IPS-18a (cell line): ENCODE measurements at regions not wholly inside any gene's neighbourhood (a gene's known extent, or its start where the extent isn't known, plus 50 kb on each side); places are given as distances from the start of the nearest gene placed in this dataset.
"Not testable (repeated sequence)": the region's sequence is repeated elsewhere in the genome, so short reads cannot be mapped to it uniquely, and the experiment has no call there.

Experiments used
- H3K27ac ChIP-seq: one replicate; pipeline ENCODE4 v1.5.1; 2013; ENCODE audit warnings: low read length
- H3K27me3 ChIP-seq: one replicate; pipeline ENCODE4 v1.6.1; 2013; ENCODE audit warnings: mild to moderate bottlenecking, low read length; ENCODE audit not compliant: control insufficient read depth, insufficient read depth
- H3K36me3 ChIP-seq: one replicate; pipeline ENCODE4 v1.6.1; 2013; ENCODE audit warnings: low read depth, low read length; ENCODE audit not compliant: control insufficient read depth
- H3K4me1 ChIP-seq: one replicate; pipeline ENCODE4 v1.6.1; 2013; ENCODE audit warnings: low read depth, low read length; ENCODE audit not compliant: control insufficient read depth
- H3K4me3 ChIP-seq: one replicate; pipeline ENCODE4 v1.5.1; 2013; ENCODE audit warnings: low read length
- H3K9ac ChIP-seq: one replicate; pipeline ENCODE4 v1.6.1; 2013; ENCODE audit warnings: mild to moderate bottlenecking, low read length, moderate library complexity
- H3K9me3 ChIP-seq: one replicate; pipeline ENCODE4 v1.6.1; 2013; ENCODE audit warnings: low read depth, low read length; ENCODE audit not compliant: control insufficient read depth

GRCh38 chr7:138377306-138377705 is 82.8 kb upstream of the TRIM24 start:
- Histone ChIP-seq H3K27ac (no peak overlapping the region), H3K9me3 (no peaks in the 10 kb centered on the region)

GRCh38 chr7:138378741-138379559 is 81.1 kb upstream of the TRIM24 start:
- Histone ChIP-seq H3K27me3 (no peaks in the 10 kb centered on the region), H3K27ac (no peak overlapping the region), H3K9me3 (no peaks in the 10 kb centered on the region), H3K4me3 (no peak overlapping the region), H3K4me1 (no peaks in the 10 kb centered on the region), H3K9ac (no peak overlapping the region), H3K36me3 (no peaks in the 10 kb centered on the region)

More at GRCh38 chr7:138377306-138377705, 82.8 kb upstream of the TRIM24 start:
- Histone ChIP-seq H3K4me3 (no peak overlapping the region), H3K4me1 (no peaks in the 10 kb centered on the region), H3K36me3 (no peaks in the 10 kb centered on the region), H3K9ac (no peak overlapping the region), H3K27me3 (no peaks in the 10 kb centered on the region)

GRCh38 chr7:138382862-138383565 is 77.0 kb upstream of the TRIM24 start:
- H3K9me3 ChIP-seq, result no peaks in the 10 kb centered on the region
- H3K36me3 ChIP-seq, result no peaks in the 10 kb centered on the region
- H3K4me3 ChIP-seq, result no peak overlapping the region
- H3K27ac ChIP-seq, result no peak overlapping the region
- no peaks in the 10 kb centered on the region for H3K4me1 ChIP-seq
- no peaks in the 10 kb centered on the region for H3K27me3 ChIP-seq
- no peak overlapping the region for H3K9ac ChIP-seq

- H3K9me3 ChIP-seq, result no peaks in the 10 kb centered on the region
- no peaks in the 10 kb centered on the region for H3K4me1 ChIP-seq
Measured at GRCh38 chr7:138386821-138387220, 73.2 kb upstream of the TRIM24 start.

GRCh38 chr7:138387755-138388475 is 72.1 kb upstream of the TRIM24 start:
- Histone ChIP-seq H3K36me3 (no peaks in the 10 kb centered on the region), H3K27me3 (no peaks in the 10 kb centered on the region), H3K9me3 (no peaks in the 10 kb centered on the region), H3K9ac (no peak overlapping the region), H3K4me1 (no peaks in the 10 kb centered on the region), H3K4me3 (no peak overlapping the region), H3K27ac (no peak overlapping the region)

More at GRCh38 chr7:138386821-138387220, 73.2 kb upstream of the TRIM24 start:
- H3K27ac ChIP-seq, result no peak overlapping the region
- H3K36me3 ChIP-seq, result no peaks in the 10 kb centered on the region
- H3K9ac ChIP-seq, result no peak overlapping the region
- no peaks in the 10 kb centered on the region for H3K27me3 ChIP-seq
- H3K4me3 ChIP-seq, result no peak overlapping the region

- Histone ChIP-seq H3K4me3 (no peak overlapping the region), H3K27me3 (no peaks in the 10 kb centered on the region), H3K9ac (no peak overlapping the region), H3K27ac (no peak overlapping the region), H3K4me1 (no peaks in the 10 kb centered on the region), H3K36me3 (no peaks in the 10 kb centered on the region), H3K9me3 (no peaks in the 10 kb centered on the region)
Measured at GRCh38 chr7:138388673-138389491, 71.2 kb upstream of the TRIM24 start.

- Histone ChIP-seq H3K4me3 (no peak overlapping the region), H3K9me3 (no peaks in the 10 kb centered on the region), H3K27ac (no peak overlapping the region)
Measured at GRCh38 chr7:138395763-138396162, 64.3 kb upstream of the TRIM24 start.

GRCh38 chr7:138396251-138397070 is 63.6 kb upstream of the TRIM24 start:
- Histone ChIP-seq H3K27me3 (no peaks in the 10 kb centered on the region), H3K36me3 (no peaks in the 10 kb centered on the region), H3K27ac (no peak overlapping the region), H3K9ac (no peak overlapping the region), H3K4me1 (peaks cover 6% of the 10 kb centered on the region), H3K9me3 (no peaks in the 10 kb centered on the region), H3K4me3 (no peak overlapping the region)

More at GRCh38 chr7:138395763-138396162, 64.3 kb upstream of the TRIM24 start:
- H3K4me1 ChIP-seq, result peaks cover 6% of the 10 kb centered on the region
- H3K9ac ChIP-seq, result no peak overlapping the region
- H3K27me3 ChIP-seq, result no peaks in the 10 kb centered on the region
- H3K36me3 ChIP-seq, result no peaks in the 10 kb centered on the region

- H3K4me3 ChIP-seq, H3K27ac ChIP-seq, H3K27me3 ChIP-seq, H3K9me3 ChIP-seq, H3K36me3 ChIP-seq, H3K4me1 ChIP-seq, H3K9ac ChIP-seq: not testable (repeated sequence)
Measured at GRCh38 chr7:138397071-138397433, 63.0 kb upstream of the TRIM24 start.

- Histone ChIP-seq H3K4me1 (peaks cover 6% of the 10 kb centered on the region), H3K27ac (no peak overlapping the region), H3K36me3 (no peaks in the 10 kb centered on the region), H3K9ac (no peak overlapping the region), H3K9me3 (no peaks in the 10 kb centered on the region), H3K4me3 (no peak overlapping the region), H3K27me3 (no peaks in the 10 kb centered on the region)
Measured at GRCh38 chr7:138398857-138399256, 61.2 kb upstream of the TRIM24 start.
